SK-N-MC (cell line): ENCODE measurements at regions not wholly inside any gene's neighbourhood (a gene's known extent, or its start where the extent isn't known, plus 50 kb on each side); places are given as distances from the start of the nearest gene placed in this dataset.

Experiments
- EZH2 ChIP-seq: fragments of 200-600 bp; sonication (generic); IDR thresholded peaks from one replicate; pipeline ENCODE4 v1.6.1; 2017; ENCODE audit warnings: antibody characterized with exemption
- FOXP2 ChIP-seq: optimal IDR thresholded peaks from 2 replicates; pipeline ENCODE3; 2011; ENCODE audit warnings: mild to moderate bottlenecking, moderate library complexity; ENCODE audit not compliant: insufficient read depth; ENCODE audit errors: extremely low read length, control extremely low read depth
- POLR2AphosphoS5 ChIP-seq: IDR thresholded peaks from 2 replicates; pipeline ENCODE4 v1.6.1; 2012; ENCODE audit warnings: mild to moderate bottlenecking, low read depth, low read length, borderline replicate concordance

GRCh38 chr4:15343000-15343399, 84.8 kb upstream of the C1QTNF7 start:
- TF ChIP-seq POLR2AphosphoS5 (no peak), EZH2 (no peak), FOXP2 (no peak)
